ENCODE measurements at regions not wholly inside any gene's neighbourhood (a gene's known extent, or its start where the extent isn't known, plus 50 kb on each side); places are given as distances from the start of the nearest gene placed in this dataset.

- H4K5ac ChIP-seq (ENCODE audit: insufficient read length, low read depth, low read length): no peak overlapping the region
- H3K4me1 ChIP-seq (ENCODE audit: insufficient read depth, low read length): peaks cover 9% of the 10 kb centered on the region; the same call in 1 of the 2 replicates
- peak overlapping the region; percentile 14 for H3K4me2 ChIP-seq (ENCODE audit: insufficient read depth, insufficient read length, low read length)
- no peak for TF ChIP-seq CTCF (conservative IDR thresholded peaks at IDR 0.05)
- Mint-ChIP-seq H3K4me1 (peaks cover 35 to 38% of the 10 kb centered on the region in 2 experiments), H3K27me3 (ENCODE audit: low read depth) (peaks cover 17% of the 10 kb centered on the region), H3K4me3 (peak overlapping the region; percentile 4 to 9; a peak in 3 of 5 replicates), H3K36me3 (ENCODE audit: insufficient read depth in 1 of 3, low read depth in 3 of 3) (peaks cover 0 to 4% (median 0%) of the 10 kb centered on the region in 3 experiments; a peak in 3 of 7 replicates), H3K9me3 (peaks cover 0 to 3% of the 10 kb centered on the region in 2 experiments; a peak in 2 of 5 replicates), H3K27ac (peak overlapping the region in 1 of 3 experiments; percentile 70; a peak in 2 of 7 replicates)
- no peaks in the 10 kb centered on the region for H4K20me1 ChIP-seq (ENCODE audit: control insufficient read depth, insufficient read depth, insufficient read length)
- no peak overlapping the region for H3K23ac ChIP-seq (ENCODE audit: insufficient read length, low read depth, low read length)
- H4K91ac ChIP-seq (ENCODE audit: insufficient read length, low read depth, low read length): no peak overlapping the region
- 0 out of 2 replicates have a peak overlapping the region, but pooled peaks have one; percentile 50 for H3K14ac ChIP-seq (ENCODE audit: insufficient read depth, low read length)
- H2BK12ac ChIP-seq (ENCODE audit: insufficient read length, low read depth, low read length): no peak overlapping the region
- no peaks in the 10 kb centered on the region for H3K23me2 ChIP-seq (ENCODE audit: insufficient read length, low read depth, low read length, poor library complexity, severe bottlenecking)
- H2BK20ac ChIP-seq (ENCODE audit: low read depth, low read length, poor library complexity, severe bottlenecking): no peak overlapping the region
- no peaks in the 10 kb centered on the region for H3K27me3 ChIP-seq (ENCODE audit: insufficient read depth, low read length)
- no peak overlapping the region for H2AK5ac ChIP-seq (ENCODE audit: insufficient read length, low read length)
- H2AFZ ChIP-seq (ENCODE audit: low read length): no peak overlapping the region
- no peak overlapping the region for H3K27ac ChIP-seq (ENCODE audit: insufficient read length, low read depth, low read length)
- no peak overlapping the region for H3K18ac ChIP-seq (ENCODE audit: insufficient read length, low read depth, low read length)
- H4K8ac ChIP-seq (replicated peaks; ENCODE audit: insufficient read length, low read depth, low read length): no peak overlapping the region
- no peak overlapping the region for H3K56ac ChIP-seq (ENCODE audit: insufficient read length, low read depth, low read length)
- no peak overlapping the region for H3K4ac ChIP-seq (ENCODE audit: low read depth, low read length)
- no peak for DNase-seq
- no peak overlapping the region for H2BK15ac ChIP-seq (ENCODE audit: low read depth, low read length)
- no CpG with 5 or more reads among the region's 23 CpGs for WGBS (ENCODE audit: extremely low coverage, insufficient read length, low lambda C conversion rate)
- H2BK120ac ChIP-seq (ENCODE audit: low read depth, low read length, poor library complexity, severe bottlenecking): no peak overlapping the region
- H3T11ph ChIP-seq (ENCODE audit: low read length): no peak overlapping the region
- H3K9ac ChIP-seq (ENCODE audit: extremely low read depth, insufficient read length, low read length): no peak overlapping the region
- H3K9me3 ChIP-seq (ENCODE audit: control insufficient read depth, low read depth, low read length): no peaks in the 10 kb centered on the region
- H3K79me1 ChIP-seq (ENCODE audit: insufficient read depth, low read depth, low read length, poor library complexity, severe bottlenecking): no peaks in the 10 kb centered on the region
- H3K79me2 ChIP-seq (ENCODE audit: insufficient read depth, low read length): no peaks in the 10 kb centered on the region
- no peak overlapping the region for H2BK5ac ChIP-seq (ENCODE audit: insufficient read length, low read length)
These were observed 249.8 kb upstream of the PPP2R2D start for GRCh38 chr10:131650771-131651673.
